NCI-H526 (cell line): ENCODE measurements at regions not wholly inside any gene's neighbourhood (a gene's known extent, or its start where the extent isn't known, plus 50 kb on each side); places are given as distances from the start of the nearest gene placed in this dataset.

Experiments used
- DNase-seq, 2 experiments: peaks; one replicate each; lab custom pipeline; 2025; lab: John Stamatoyannopoulos, UW

- DNase-seq: peak; percentile 75 to 83
Observed at GRCh38 chr18:59961070-59961469, 61.3 kb downstream of the PMAIP1 start.

GRCh38 chr18:59960272-59960671 is 60.5 kb downstream of the PMAIP1 start:
- DNase-seq: no peak

GRCh38 chr18:59959606-59960005 is 59.8 kb downstream of the PMAIP1 start:
- no peak for DNase-seq

GRCh38 chr18:59959073-59959472 is 59.3 kb downstream of the PMAIP1 start:
- no peak for DNase-seq

- DNase-seq: peak; percentile 91 to 94
Observed at GRCh38 chr18:59957957-59958356, 58.2 kb downstream of the PMAIP1 start.

GRCh38 chr18:59954755-59955156 is 55.0 kb downstream of the PMAIP1 start:
- DNase-seq: no peak

- no peak for DNase-seq
Observed at GRCh38 chr18:59954241-59954640, 54.4 kb downstream of the PMAIP1 start.
